22Rv1 (cell line): ENCODE measurements at regions not wholly inside any gene's neighbourhood (a gene's known extent, or its start where the extent isn't known, plus 50 kb on each side); places are given as distances from the start of the nearest gene placed in this dataset.

Experiments
- CTCF ChIP-seq: fragments of 450-650 bp; IDR thresholded peaks from 2 replicates; pipeline ENCODE4 v1.5.1; 2017; ENCODE audit warnings: mild to moderate bottlenecking
- ZFX ChIP-seq: fragments of 450-650 bp; IDR thresholded peaks from 2 replicates; pipeline ENCODE4 v1.6.1; 2017; ENCODE audit warnings: antibody characterized with exemption, borderline replicate concordance

GRCh38 chr2:234682492-234683228 lies 185.8 kb upstream of the ARL4C start:
- TF ChIP-seq CTCF (no peak), ZFX (no peak)
